HCT116 (cell line): ENCODE measurements at regions not wholly inside any gene's neighbourhood (a gene's known extent, or its start where the extent isn't known, plus 50 kb on each side); places are given as distances from the start of the nearest gene placed in this dataset.
"Not testable (repeated sequence)": the region's sequence is repeated elsewhere in the genome, so short reads cannot be mapped to it uniquely, and the experiment has no call there.

Experiments
- ATAC-seq: fragments of 200-7000 bp; cut with Tn5 transposase; 2 replicates; pipeline ENCODE4 v1.9.1; 2020; ENCODE audit warnings: mild to moderate bottlenecking, moderate library complexity
- BruUV-seq: library from RNA; stranded (reverse); fragments of 400-500 nt; replicated peaks from 2 replicates; lab custom pipeline; 2021; lab: Mats Ljungman, UMichigan
- CTCF ChIA-PET: fragments of 300-600 bp; sonication (Branson Sonifier 250); formaldehyde crosslinking; loops from one replicate; lab custom pipeline; 2021; ENCODE audit warnings: antibody characterized with exemption; lab: Charles Lee
- POLR2A ChIA-PET: fragments of 300-600, 350-600 bp; sonication (Branson Sonifier 250); formaldehyde crosslinking; loops from one replicate; lab custom pipeline; 2021; ENCODE audit warnings: antibody characterized with exemption; lab: Charles Lee
- RAD21 ChIA-PET, 2 experiments: fragments of 300-600 bp; sonication (Branson Sonifier 250); formaldehyde crosslinking; loops; one replicate each; lab custom pipeline; 2023; ENCODE audit warnings: low total read pairs in 2 of 2; ENCODE audit not compliant: uncharacterized antibody in 2 of 2, unreplicated experiment in 2 of 2, low non-redundant PET in 1 of 2; lab: Charles Lee
- DNase-seq: peaks from one replicate; pipeline ENCODE4 v3.0.0-alpha.2; 2010; ENCODE audit warnings: low read depth, low spot score
- H2AFZ ChIP-seq: fragments of 200-600 bp; shearing (Covaris generic), sonication (generic); 2 replicates; pipeline ENCODE4 v1.6.1; 2017; ENCODE audit warnings: low read depth, mixed run types, mixed read lengths, antibody characterized with exemption, low read length; ENCODE audit not compliant: poor library complexity, severe bottlenecking
- H3K27ac ChIP-seq: 2 replicates; pipeline ENCODE4 v1.5.1; 2012; ENCODE audit warnings: low read depth, low read length
- H3K27me3 ChIP-seq: fragments of 200-600 bp; sonication (generic); 2 replicates; pipeline ENCODE4 v1.6.1; 2016; ENCODE audit warnings: mixed run types, low read length, mixed read lengths; ENCODE audit not compliant: insufficient read depth
- H3K36me3 ChIP-seq, 2 experiments: fragments of 200-500 bp in 1 of 2; fragments of 200-600 bp in 1 of 2; sonication (Bioruptor generic) in 1 of 2; sonication (generic) in 1 of 2; 2 replicates each; pipeline versions ENCODE4 v1.5.1 to v1.6.1; 2014 to 2016; ENCODE audit warnings: low read length in 2 of 2, inconsistent platforms in 1 of 2, mixed read lengths in 1 of 2, mixed run types in 1 of 2; ENCODE audit not compliant: insufficient read depth in 2 of 2, control insufficient read depth in 1 of 2
- H3K4me1 ChIP-seq, 2 experiments: fragments of 200-600 bp in 1 of 2; sonication (generic) in 1 of 2; 2 replicates each; pipeline versions ENCODE4 v1.5.1 to v1.6.1; 2012 to 2017; ENCODE audit warnings: low read length in 2 of 2, inconsistent platforms in 1 of 2, mild to moderate bottlenecking in 1 of 2, mixed read lengths in 1 of 2, mixed run types in 1 of 2, moderate library complexity in 1 of 2; ENCODE audit not compliant: insufficient read depth in 2 of 2, control insufficient read depth in 1 of 2
- H3K4me2 ChIP-seq: fragments of 200-600 bp; sonication (generic); 2 replicates; pipeline ENCODE4 v1.6.1; 2017; ENCODE audit warnings: mixed run types, low read length, mixed read lengths
- H3K4me3 ChIP-seq, 2 experiments: fragments of 200-600 bp in 1 of 2; sonication (generic) in 1 of 2; replicated peaks in 1 of 2; 2 replicates each; pipeline ENCODE4 v1.5.1; 2011 to 2016; ENCODE audit warnings: low read length in 2 of 2, control low read depth in 1 of 2, low read depth in 1 of 2, mild to moderate bottlenecking in 1 of 2, mixed read lengths in 1 of 2, mixed run types in 1 of 2
- H3K79me2 ChIP-seq: fragments of 200-600 bp; sonication (generic); 2 replicates; pipeline ENCODE4 v1.6.1; 2017; ENCODE audit warnings: mild to moderate bottlenecking, mixed run types, low read length, moderate library complexity, mixed read lengths; ENCODE audit not compliant: insufficient read depth
- H3K9ac ChIP-seq: fragments of 200-600 bp; sonication (generic); 2 replicates; pipeline ENCODE4 v1.6.1; 2016; ENCODE audit warnings: low read length, mixed read lengths
- H3K9me2 ChIP-seq: fragments of 200-600 bp; sonication (generic), shearing (Covaris generic); 2 replicates; pipeline ENCODE4 v1.6.1; 2017; ENCODE audit warnings: mixed run types, mild to moderate bottlenecking, moderate library complexity; ENCODE audit not compliant: insufficient read depth
- H3K9me3 ChIP-seq, 2 experiments: fragments of 200-500 bp in 1 of 2; fragments of 200-600 bp in 1 of 2; sonication (Bioruptor generic) in 1 of 2; sonication (generic) in 1 of 2; 2 replicates each; pipeline ENCODE4 v1.6.1; 2014 to 2017; ENCODE audit warnings: low read length in 2 of 2, mixed read lengths in 2 of 2, inconsistent platforms in 1 of 2, low read depth in 1 of 2, mild to moderate bottlenecking in 1 of 2, mixed run types in 1 of 2, moderate library complexity in 1 of 2; ENCODE audit not compliant: control insufficient read depth in 1 of 2, insufficient read depth in 1 of 2
- H4K20me1 ChIP-seq: fragments of 200-600 bp; sonication (generic), shearing (Covaris generic); 2 replicates; pipeline ENCODE4 v1.6.1; 2017; ENCODE audit warnings: mixed run types, mild to moderate bottlenecking, moderate library complexity; ENCODE audit not compliant: insufficient read depth
- CBX3 ChIP-seq: IDR thresholded peaks from 2 replicates; pipeline ENCODE4 v1.6.1; 2012; ENCODE audit warnings: low read depth
- CEBPB ChIP-seq: IDR thresholded peaks from 2 replicates; pipeline ENCODE4 v1.6.1; 2012; ENCODE audit warnings: low read depth
- EZH2 ChIP-seq: fragments of 200-600 bp; sonication (generic); IDR thresholded peaks from 2 replicates; pipeline ENCODE4 v1.6.1; 2017; ENCODE audit warnings: antibody characterized with exemption, mixed run types
- FOSL1 ChIP-seq: IDR thresholded peaks from 2 replicates; pipeline ENCODE4 v1.6.1; 2012; ENCODE audit warnings: low read depth
- POLR2AphosphoS5 ChIP-seq: IDR thresholded peaks from 2 replicates; pipeline ENCODE4 v1.6.1; 2011; ENCODE audit warnings: mild to moderate bottlenecking, low read depth, low read length, moderate library complexity
- REST ChIP-seq: IDR thresholded peaks from 2 replicates; pipeline ENCODE4 v1.6.1; 2012; ENCODE audit warnings: low read depth
- SP1 ChIP-seq: IDR thresholded peaks from 2 replicates; pipeline ENCODE4 v1.6.1; 2012; ENCODE audit warnings: low read depth
- SRF ChIP-seq: IDR thresholded peaks from 2 replicates; pipeline ENCODE4 v1.6.1; 2012; ENCODE audit warnings: low read depth
- YY1 ChIP-seq: IDR thresholded peaks from 2 replicates; pipeline ENCODE4 v1.6.1; 2011; ENCODE audit warnings: low read length, low read depth, moderate library complexity, mild to moderate bottlenecking; ENCODE audit not compliant: insufficient replicate concordance; ENCODE audit errors: extremely low read depth
- intact Hi-C: fragments of 100-400 bp; cut with micrococcal nuclease; formaldehyde crosslinking; loops from 2 replicates; pipeline ENCODE4 v1.10.0; 2022
- TF ChIP-seq, protein P1 (sequence below): IDR thresholded peaks from 2 replicates; pipeline ENCODE4 v1.6.1; 2012

GRCh38 chr1:104266612-104267011 is 516.9 kb downstream of the AMY1C start (continued):
- TF ChIP-seq REST (no peak), CEBPB (no peak), POLR2AphosphoS5 (no peak)

GRCh38 chr1:104288322-104288721 is 538.6 kb downstream of the AMY1C start:
- intact Hi-C loops, H3K4me1 ChIP-seq, H2AFZ ChIP-seq, RAD21 ChIA-PET, H3K9me2 ChIP-seq, H3K4me2 ChIP-seq, H3K36me3 ChIP-seq, ATAC-seq, H4K20me1 ChIP-seq, H3K27me3 ChIP-seq, POLR2A ChIA-PET, H3K79me2 ChIP-seq, CTCF ChIA-PET, BruUV-seq, H3K27ac ChIP-seq, H3K4me3 ChIP-seq, H3K9ac ChIP-seq, DNase-seq: not testable (repeated sequence)
- peaks cover 6 to 40% of the 10 kb centered on the region in 2 experiments; a peak in 2 of 4 replicates for H3K9me3 ChIP-seq

- CTCF ChIA-PET: no interaction called here
- Histone ChIP-seq H3K9ac (no peak overlapping the region), H3K4me2 (no peak overlapping the region), H4K20me1 (no peaks in the 10 kb centered on the region), H3K4me1 (no peaks in the 10 kb centered on the region), H3K4me3 (no peak overlapping the region), H3K27me3 (no peaks in the 10 kb centered on the region), H3K27ac (no peak overlapping the region), H3K9me2 (no peaks in the 10 kb centered on the region), H3K79me2 (no peaks in the 10 kb centered on the region), H2AFZ (no peak overlapping the region), H3K36me3 (no peaks in the 10 kb centered on the region), H3K9me3 (peaks cover 13 to 41% of the 10 kb centered on the region in 2 experiments; a peak in 2 of 4 replicates)
- no TSS peak for BruUV-seq
- no peak for ATAC-seq
- RAD21 ChIA-PET: no interaction called here
- POLR2A ChIA-PET: no interaction called here
- no peak for DNase-seq
- intact Hi-C loops: no loop called here
- TF ChIP-seq FOSL1: no peak
- no peak for TF ChIP-seq EZH2
- TF ChIP-seq YY1: no peak
- TF ChIP-seq SRF: no peak
- no peak for TF ChIP-seq REST
- TF ChIP-seq, protein P1, sequence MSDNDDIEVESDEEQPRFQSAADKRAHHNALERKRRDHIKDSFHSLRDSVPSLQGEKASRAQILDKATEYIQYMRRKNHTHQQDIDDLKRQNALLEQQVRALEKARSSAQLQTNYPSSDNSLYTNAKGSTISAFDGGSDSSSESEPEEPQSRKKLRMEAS: no peak
- TF ChIP-seq SP1: no peak
- no peak for TF ChIP-seq CBX3
These were observed 541.5 kb downstream of the AMY1C start for GRCh38 chr1:104291156-104291555.
